UCSD-AML1 (cell line): ENCODE measurements at regions not wholly inside any gene's neighbourhood (a gene's known extent, or its start where the extent isn't known, plus 50 kb on each side); places are given as distances from the start of the nearest gene placed in this dataset.
"Not testable (repeated sequence)": the region's sequence is repeated elsewhere in the genome, so short reads cannot be mapped to it uniquely, and the experiment has no call there.

Source experiments
- DNase-seq: peaks from one replicate; lab custom pipeline; 2025; ENCODE audit not compliant: unreplicated experiment; lab: John Stamatoyannopoulos, UW

DNA sequence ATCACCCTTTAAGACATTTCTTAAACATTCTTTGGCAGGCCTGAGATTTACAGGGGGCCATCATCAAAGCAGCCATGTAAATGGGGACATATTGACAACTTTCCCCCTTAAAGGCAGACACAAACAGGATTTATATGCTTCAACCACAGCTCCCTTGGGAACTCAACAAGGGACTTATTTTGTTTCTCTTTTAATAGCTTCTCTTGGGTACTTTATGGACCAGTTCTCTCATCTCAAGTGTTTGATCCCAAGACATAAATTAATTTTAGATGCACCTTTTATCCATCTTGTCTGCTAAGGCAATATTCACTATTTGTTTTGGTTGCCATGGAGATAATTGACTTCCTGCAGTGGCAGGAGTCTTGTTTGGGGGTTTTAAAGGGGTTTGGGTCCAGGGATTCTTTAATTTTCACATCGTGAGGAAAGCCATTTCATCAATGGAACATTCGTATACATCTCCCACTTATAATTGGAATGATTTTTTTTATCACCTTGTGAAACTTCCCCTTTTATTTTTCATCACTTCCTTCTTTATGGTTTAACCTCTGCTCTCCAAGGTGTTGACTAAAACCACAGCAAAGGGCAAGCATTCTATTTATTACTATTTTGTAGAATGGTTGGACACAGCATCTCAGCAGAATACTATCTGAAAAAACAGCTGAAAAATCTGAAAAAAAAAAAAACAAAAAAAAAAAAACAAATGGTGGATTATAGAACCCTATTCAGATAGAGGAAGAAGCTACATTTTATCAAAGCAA is 726.0 kb downstream of the DIAPH3 start:
- no peak for DNase-seq

DNA sequence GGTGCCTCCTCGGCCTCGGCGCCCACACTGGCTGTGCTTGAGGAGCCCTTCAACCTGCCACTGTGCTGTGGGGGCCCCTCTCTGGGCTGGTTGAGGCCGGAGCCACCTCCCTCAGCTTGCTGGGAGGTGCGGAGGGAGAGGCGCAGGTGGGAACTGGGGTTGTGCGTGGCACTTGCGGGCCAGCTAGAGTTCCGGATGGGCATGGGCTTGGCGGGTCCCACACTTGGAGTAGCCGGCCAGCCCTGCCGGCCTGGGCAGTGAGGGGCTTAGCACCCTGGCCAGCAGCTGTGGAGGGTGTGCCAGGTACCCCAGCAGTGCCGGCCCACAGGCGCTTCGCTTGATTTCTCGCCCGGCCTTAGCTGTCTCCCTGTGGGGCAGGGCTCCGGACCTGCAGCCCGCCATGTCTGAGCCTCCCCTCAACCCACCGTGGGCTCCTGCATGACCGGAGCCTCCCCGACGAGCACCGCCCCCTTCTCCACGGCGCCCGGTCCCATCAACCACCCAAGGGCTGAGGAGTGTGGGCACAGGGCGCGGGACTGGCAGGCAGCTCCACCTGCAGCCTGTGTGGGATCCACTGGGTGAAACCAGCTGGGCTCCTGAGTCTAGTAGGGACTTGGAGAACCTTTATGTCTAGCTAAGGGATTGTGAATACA is 723.8 kb downstream of the DIAPH3 start:
- DNase-seq, result no peak

DNA sequence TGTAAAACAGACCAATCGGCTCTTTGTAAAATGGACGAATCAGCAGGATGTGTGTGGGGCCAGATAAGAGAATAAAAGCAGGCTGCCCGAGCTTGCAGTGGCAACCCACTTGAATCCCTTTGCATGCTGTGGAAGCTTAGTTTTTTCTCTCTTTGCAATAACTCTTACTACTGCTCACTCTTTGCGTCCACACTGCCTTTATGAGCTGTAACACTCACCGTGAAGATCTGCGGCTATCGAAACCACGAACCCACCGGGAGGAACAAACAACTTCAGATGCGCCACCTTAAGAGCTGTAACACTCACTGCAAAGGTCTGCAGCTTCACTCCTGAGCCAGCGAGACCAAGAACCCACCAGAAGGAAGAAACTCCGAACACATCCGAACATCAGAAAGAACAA is 722.7 kb downstream of the DIAPH3 start:
- DNase-seq, result not testable (repeated sequence)

DNA sequence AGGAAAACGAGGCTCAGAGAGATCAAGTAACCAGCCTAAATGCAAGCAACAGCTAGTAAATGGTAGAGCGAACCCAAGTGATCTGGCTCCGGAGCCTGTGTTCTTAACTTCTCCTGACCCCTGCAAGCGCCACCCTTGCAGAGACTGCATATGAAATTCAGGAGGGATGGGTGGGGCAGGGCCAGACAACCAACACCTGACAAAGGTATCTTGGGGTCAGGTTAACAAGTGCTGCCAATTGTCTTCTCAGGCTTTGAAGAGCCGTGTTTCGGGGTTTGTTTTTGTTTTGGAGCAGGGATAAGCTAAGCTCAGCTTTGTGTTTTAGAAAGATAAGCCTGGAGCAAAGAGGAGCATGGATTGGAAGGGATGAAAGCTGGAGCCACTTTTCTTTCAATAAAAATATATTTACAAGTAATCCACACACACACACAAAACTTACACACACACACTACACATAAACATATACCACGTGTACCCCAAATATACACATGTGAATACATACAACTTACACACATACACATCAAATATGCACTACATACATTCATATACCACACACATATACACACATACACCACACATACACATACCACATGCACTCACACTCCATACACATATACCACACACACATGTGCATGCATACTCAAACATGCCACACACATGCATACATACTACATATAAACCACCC is 722.0 kb downstream of the DIAPH3 start:
- DNase-seq, result no peak

DNA sequence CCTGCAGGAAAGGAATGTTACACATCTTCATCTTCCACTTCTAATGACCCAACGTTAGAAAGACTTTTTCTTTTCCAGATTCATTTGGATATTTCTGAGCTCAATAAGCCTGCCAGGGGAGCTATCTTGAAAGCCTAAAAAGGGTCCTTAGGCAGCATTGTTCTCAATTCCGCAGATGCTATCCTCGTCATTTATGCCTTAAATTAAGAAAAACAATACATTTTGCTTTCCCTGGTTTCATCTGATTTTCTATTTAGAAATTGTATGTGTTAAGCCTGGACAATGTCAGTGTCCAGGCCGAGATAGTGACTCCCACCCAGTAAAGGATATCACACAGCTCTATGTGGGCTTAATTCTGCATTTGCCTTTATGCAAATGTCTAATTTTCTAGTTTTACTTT is 721.3 kb downstream of the DIAPH3 start:
- DNase-seq, result no peak

DNA sequence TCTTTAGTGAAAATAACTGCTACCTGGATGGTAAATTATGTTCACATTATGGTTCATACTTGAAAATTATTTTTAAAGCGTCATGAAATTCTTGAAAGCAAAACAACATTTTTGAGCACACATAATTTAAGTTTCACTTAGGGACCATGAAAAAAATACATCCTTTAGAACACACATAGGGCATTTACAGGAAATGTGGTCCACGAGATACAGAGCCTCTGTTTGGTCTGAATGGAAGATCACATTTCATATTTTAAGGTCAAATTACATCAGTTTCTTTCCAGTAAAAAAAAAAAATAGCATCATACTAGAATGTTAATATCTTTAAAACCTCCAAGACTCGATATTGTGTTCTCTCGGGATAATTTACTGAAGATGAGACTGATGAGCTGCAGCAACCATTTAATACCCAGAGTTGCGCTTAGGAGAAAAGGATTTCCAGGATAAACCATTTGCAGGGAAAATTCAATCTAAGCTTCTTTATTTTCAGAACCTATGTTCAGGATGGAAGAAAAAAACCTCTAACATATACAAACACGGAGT is 720.7 kb downstream of the DIAPH3 start:
- DNase-seq, result no peak

DNA sequence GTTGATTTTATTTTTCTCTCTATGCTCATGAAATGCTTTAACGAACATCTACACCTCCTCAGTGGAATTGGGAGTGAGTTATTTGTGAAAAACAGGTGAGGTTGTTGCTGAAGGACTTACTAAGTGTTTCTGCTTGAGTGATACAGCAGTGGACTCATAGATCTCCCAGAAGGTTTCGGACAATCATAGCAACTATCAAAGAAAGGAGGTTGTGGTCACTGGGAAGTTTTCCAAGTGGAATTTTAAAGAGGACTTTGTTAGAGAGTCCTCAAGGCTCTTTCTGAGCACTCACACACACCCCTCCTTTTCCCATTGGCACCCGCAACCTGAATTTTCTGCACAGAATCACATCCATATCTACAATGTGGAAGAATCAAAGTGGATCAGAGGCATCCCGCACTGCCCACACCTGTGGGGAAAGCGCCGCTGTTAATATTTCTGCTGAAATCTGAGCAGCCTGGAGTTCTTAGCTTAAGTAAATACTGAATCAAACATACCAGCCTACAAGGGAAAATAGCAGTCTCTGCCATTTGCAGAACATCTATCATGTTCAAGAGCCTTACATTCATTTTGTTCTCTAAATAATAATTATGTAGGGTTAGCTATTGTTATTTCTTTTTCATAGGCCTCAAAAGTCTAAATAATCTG is 719.4 kb downstream of the DIAPH3 start:
- no peak for DNase-seq

DNA sequence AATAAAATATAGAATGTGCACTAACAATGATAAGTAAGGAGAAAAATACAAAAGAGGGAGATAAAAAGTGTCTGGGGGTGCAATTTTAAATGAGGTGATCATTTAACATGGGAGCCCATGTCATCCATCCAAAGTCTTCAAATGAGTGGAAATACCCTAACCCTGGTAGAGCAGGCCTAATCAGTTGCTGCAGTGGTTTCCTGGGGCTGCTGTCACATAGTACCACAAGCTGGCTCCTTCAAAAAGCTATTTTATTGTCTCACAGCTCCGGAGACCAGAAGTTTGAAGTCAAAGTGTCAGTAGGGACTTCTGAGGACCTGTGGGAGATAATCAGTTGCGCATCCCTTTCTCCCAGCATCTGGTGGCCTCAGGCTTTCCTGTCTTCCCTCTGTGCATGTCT is 717.9 kb downstream of the DIAPH3 start:
- DNase-seq, result peak; percentile 7

DNA sequence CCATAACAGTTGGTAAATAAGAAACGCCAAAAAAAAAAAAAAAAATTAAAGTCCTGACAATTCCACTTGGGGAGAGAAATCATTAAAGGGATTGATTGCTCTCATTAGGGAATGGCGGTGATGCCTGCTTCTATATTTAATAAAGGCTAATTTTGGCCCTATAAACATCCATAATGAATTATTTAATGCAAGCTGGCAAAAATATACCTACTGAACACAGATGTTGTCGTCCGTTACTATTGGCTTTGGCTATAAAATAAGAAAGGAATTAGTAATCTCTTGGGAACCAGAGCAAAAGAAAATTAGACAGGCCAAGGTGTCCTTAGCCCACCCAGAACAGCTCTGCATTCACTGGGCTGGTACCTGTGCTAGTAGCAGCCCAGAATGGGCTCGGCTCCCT is 717.3 kb downstream of the DIAPH3 start:
- DNase-seq, result no peak

DNA sequence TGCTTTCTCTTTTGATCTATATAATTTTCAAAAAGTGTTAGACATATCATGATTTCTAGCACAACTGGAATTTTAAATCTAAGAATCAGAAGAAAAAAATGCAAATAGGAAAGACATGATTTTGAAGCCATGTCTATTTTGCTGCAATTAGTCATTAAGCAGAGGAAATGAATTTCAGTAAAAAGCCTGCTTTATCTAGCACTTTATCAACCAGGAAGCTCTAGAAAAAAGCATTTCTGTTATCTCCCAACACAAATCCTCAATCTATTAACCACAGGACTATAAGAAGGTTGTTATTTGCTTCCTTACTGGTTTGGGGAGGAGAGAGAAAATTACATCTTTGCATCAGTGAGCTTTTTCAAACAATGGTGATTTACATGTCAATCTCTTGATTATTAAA is 716.7 kb downstream of the DIAPH3 start:
- no peak for DNase-seq

DNA sequence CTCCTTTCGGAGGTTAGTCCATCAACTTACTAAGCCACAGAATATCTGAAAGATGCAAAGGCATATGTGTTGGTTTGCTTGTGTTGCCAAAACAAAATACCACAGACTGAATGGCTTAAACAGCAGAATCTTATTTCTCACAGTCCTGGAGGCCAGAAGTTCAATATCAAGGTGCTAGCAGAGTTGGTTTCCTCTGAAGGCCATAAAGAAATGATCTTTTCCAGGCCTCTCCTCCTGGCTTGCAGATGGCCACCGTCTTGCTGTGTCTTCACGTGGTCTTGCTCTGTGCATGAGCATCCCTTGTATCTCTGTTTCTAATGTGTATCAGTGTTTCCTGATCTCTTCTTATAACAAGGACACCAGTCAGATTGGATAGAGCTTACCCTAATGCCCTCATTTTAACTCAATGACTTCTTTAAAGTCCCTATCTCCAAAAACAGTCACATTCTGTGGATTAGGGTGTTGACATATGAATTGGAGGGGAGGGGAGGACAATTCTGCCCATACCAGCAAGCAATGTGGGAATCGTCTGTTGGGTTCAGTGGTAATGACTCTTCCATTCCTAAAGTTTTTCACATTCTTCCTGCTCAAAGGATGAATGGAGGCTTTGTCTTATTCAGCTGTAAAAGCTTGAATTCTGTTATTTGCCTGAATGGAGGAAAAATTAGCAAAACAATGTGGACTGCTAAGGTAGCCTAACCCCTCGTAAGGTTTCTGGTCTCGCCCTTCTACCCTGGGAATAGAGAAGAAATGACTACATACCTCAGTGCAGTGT is 715.7 kb downstream of the DIAPH3 start:
- DNase-seq, result no peak

DNA sequence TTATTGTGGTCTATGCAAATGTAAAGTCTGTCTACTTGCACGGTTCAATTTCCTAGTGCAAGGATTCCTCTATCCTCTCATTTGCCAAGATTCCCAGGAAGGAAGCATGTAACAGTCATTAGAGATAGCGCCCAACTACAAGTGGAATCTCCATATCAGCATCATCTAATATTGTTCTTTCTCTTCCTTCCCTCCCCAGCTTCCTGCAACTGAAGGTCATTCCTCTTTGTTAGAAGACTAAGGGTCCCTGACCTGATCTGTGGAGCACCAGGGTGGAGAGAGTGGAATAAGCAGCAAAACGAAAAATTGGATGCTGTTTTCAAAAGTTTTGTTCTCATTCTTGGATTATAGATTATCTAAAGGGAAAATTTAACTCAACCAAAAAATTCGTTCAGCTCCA is 714.0 kb downstream of the DIAPH3 start:
- no peak for DNase-seq

DNA sequence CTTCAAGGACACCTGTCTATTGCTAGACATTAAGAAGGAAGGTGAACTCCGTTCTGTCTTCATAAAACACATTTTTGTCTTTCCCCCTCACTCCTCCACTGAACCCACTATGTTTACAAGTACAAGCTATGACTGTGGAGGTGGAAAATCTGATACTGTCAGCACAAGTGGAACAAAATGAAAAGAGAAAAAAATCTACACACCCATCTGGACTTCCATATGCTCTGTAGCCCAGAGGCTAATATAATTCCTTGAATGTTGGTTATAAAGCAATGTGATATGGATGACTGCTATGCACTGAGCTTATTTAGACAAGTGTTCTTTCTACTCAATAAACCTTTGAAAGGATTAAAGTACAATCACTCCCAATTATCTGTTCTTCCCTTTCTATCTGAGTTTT is 713.5 kb downstream of the DIAPH3 start:
- no peak for DNase-seq

DNA sequence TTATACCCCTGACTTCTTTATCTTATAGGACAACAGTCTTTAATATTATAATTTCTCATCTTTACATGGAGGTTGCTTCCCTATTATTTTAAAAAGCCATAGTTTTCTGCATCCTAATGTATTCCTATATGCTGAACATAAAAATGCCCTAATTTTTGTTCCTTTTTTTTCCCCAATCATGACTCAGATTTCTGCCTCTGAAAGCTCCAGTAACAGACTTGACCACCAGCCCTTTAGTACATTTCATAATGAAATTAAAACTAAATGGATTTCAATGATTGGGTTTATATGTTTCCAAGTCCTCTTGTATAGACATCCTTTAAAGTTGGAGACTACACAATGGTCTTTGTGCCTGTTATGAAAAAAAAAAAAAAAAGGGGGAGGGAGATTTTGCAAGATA is 712.5 kb downstream of the DIAPH3 start:
- no peak for DNase-seq

DNA sequence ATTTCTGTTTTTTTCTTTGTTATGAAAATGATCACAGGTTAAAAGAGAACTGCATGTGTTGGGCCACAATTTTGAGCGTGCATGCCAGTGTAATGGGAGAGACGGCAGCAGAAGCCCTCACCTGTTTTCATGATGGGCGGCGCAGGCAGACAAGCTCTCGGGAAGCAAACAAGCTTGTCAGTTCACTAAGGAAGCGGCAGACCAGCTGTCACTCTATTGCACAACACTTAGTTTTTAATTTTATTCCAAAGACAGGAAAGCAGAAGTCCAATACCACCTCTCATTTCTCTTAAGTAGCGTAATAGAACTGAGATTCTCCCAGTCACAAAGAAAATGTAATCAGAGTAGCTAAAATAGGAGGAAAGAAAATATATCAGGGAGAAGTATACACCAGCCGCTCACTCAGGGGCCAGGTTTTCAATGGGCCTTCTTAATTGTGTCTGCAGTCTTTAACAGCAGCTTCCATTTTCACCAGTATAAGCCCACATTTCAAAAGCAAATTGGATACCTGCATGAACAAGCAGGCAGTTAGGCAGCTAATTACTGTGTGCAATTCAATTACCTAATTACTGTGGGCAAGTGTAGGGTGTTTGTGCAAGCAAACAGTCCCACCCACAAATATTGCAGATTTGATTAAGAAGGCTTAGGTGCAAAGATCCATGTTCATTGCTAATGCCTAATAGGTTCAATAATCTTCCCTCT is 711.4 kb downstream of the DIAPH3 start:
- peak; percentile 9 for DNase-seq

DNA sequence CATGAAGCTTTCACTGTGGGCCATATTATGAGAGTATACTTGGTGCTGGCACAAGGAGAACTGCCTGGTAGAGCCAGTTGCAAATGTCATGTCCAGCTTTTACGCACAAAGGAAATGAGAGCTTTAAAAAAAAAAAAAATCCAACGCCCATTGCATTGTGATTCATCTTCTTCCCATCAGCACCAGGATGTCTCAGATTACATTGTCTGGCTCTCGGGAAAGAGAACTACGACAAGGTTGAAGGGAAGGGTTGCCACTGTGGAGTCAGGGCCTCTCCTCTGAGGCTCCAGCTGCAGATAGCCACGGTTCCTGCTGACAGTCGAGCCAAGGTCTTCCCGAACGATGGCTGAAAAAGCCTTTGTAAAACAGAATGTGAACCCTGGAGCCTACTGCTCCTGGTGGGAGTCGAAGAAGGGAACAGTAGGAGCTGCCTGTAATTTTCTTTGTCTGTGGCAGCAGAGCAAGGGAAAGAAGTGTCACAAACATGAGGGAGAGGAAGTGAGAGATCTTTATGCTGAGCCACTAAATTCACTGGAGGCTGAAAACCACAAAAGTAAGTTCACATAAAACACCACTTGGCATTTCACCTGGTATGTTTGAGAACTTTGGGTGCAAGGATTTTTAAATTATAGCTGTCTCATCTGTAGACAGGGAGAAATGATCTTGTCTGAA is 704.7 kb downstream of the DIAPH3 start:
- peak; percentile 8 for DNase-seq

DNA sequence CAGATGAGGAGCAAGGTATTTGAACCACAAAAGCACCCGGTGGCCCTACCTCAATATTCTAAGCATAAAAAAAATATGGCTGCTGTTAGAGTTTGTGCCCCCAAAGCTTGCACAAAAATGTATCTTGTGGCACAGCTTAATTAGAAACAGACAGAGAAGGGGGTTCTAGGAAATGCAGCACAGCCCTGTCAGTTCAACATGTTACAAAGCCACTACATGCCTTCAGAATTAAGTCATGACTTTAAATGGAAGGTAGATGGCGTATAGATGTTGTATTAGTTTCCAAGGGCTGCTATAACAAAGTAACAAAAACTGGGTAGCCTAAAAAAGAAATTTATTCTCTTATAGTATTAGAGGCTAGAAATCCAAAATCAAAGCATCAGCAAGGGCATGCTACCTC is 703.8 kb downstream of the DIAPH3 start:
- no peak for DNase-seq

DNA sequence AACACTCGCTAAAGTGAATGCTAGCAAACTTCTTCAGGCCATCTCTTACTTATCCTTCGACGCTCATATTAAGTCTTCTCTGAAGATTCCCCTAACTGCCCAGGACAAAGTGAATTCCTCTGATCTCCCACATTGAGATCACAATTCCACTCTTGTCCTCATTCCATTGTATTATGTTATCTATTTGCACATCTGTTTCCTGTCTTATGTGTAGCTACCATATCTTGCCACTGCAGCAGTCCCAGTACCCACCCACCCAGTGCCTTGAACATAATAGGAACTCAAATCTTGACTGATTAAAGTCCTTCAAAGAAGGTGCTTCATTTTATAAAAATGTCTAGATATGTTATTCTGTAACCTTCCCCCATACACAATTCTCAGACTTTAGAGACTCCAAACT is 702.3 kb downstream of the DIAPH3 start:
- peak; percentile 6 for DNase-seq

DNA sequence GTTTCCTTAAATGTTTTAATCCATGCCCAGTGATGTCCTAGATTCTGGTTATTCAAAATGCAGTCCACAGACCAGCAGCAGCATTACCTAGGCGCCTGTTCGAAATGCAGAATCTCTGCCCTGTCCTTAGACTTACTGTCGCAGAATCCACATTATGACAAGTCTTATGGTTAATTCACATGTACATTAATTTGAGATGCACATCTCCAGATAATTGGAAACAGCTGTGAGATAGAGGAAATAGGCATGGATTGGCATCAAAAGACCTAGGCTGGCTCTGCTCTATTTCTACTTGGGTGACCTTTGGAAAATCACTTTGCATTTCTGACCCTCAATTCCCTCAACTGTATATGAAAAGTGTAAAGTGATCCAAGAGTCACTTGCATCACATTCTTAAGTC is 700.7 kb downstream of the DIAPH3 start:
- no peak for DNase-seq

DNA sequence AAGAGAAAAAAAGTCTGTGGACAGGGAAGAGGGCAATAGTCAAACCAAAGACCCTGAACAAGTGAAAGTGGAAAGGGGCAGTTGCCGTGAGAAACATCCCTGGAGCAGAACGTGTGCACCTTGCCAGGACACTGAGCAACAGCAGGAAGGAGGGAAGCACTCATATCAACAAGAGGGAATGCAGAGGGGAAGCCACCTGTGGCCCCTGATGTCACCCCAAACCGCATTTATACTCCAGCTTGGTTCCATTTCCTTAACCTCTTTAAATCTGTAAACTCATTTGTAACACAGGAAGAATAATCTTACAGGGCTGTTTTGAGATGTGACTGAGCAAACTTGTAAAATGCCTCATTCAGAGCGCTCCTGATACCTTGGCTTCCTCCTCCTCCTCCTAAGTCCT is 698.8 kb downstream of the DIAPH3 start:
- peak; percentile 8 for DNase-seq
